GM12873 (cell line): ENCODE measurements at regions not wholly inside any gene's neighbourhood (a gene's known extent, or its start where the extent isn't known, plus 50 kb on each side); places are given as distances from the start of the nearest gene placed in this dataset.

Experiments used
- TF ChIP-seq, protein P1 (sequence below): IDR thresholded peaks from 2 replicates; pipeline ENCODE4 v1.5.1; 2012; ENCODE audit warnings: low read depth, mild to moderate bottlenecking, moderate library complexity, low read length, control low read depth; ENCODE audit not compliant: insufficient read depth; ENCODE audit errors: missing control alignments

DNA sequence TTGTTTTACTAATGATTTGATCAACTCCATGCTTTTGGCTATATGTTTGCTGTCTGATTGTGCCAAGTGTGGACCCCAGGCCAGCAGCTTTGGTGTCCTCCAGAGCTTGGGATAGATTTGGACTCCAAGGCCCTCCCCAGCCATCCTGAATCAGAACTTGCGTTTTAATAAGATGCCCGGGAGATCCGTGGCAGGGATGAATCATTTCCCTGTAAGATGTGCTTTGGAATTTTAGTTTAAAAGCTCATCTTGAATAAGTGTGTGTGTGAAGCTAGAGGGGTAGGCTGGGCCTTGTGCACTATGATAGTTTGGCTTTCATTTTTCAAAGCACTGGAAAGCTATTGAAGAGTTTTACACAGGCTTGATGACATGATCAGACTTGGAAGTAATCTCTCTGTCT is 66.2 kb upstream of the SDK1 start:
- TF ChIP-seq, protein P1, sequence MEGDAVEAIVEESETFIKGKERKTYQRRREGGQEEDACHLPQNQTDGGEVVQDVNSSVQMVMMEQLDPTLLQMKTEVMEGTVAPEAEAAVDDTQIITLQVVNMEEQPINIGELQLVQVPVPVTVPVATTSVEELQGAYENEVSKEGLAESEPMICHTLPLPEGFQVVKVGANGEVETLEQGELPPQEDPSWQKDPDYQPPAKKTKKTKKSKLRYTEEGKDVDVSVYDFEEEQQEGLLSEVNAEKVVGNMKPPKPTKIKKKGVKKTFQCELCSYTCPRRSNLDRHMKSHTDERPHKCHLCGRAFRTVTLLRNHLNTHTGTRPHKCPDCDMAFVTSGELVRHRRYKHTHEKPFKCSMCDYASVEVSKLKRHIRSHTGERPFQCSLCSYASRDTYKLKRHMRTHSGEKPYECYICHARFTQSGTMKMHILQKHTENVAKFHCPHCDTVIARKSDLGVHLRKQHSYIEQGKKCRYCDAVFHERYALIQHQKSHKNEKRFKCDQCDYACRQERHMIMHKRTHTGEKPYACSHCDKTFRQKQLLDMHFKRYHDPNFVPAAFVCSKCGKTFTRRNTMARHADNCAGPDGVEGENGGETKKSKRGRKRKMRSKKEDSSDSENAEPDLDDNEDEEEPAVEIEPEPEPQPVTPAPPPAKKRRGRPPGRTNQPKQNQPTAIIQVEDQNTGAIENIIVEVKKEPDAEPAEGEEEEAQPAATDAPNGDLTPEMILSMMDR: no peak

- TF ChIP-seq, protein P1: no peak
Measured at GRCh38 chr7:3235322-3235721, 65.7 kb upstream of the SDK1 start.

DNA sequence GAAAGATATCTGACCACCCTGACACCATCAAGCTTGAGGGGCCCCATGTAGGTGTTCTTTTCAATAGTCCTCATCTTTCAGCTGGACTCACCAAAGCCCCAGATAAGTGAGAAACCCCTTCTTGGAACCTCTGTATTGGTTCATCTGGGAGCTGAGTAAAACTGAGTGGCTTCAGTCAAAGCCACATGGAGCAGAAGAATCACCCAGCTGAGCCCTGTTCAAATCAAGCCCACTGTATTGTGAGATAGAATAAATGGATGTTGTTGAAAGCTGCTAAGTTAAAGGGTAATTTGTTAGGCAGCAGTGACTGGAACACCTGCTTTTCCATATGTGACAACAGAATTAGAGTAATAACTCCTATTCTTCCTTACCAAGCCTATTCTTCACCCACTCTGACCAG is 64.8 kb upstream of the SDK1 start:
- TF ChIP-seq, protein P1: no peak

GRCh38 chr7:3238525-3239210 is 62.4 kb upstream of the SDK1 start:
- TF ChIP-seq, protein P1: no peak

GRCh38 chr7:3239291-3239691 is 61.8 kb upstream of the SDK1 start:
- TF ChIP-seq, protein P1: no peak

- TF ChIP-seq, protein P1: no peak
Measured at GRCh38 chr7:3240826-3241430, 60.1 kb upstream of the SDK1 start.

GRCh38 chr7:3241686-3242258 is 59.3 kb upstream of the SDK1 start:
- TF ChIP-seq, protein P1: no peak
